Coronary artery (tissue), 2 donors: ENCODE measurements at regions not wholly inside any gene's neighbourhood (a gene's known extent, or its start where the extent isn't known, plus 50 kb on each side); places are given as distances from the start of the nearest gene placed in this dataset.
"Not testable (repeated sequence)": the region's sequence is repeated elsewhere in the genome, so short reads cannot be mapped to it uniquely, and the experiment has no call there.

Source experiments
- DNase-seq: peaks from one replicate; pipeline ENCODE4 v3.0.0-alpha.2; 2017; ENCODE audit warnings: low spot score
- H3K27ac ChIP-seq, 2 donors: fragments of 200-600 bp; sonication (generic); one replicate each; pipeline ENCODE4 v1.5.1; 2016 to 2019
- H3K4me3 ChIP-seq: fragments of 200-600 bp; sonication (generic); 2 replicates; pipeline ENCODE4 v1.5.1; 2016; ENCODE audit warnings: mild to moderate bottlenecking, moderate library complexity
- TF ChIP-seq, protein P1 (sequence below): fragments of 200-600 bp; sonication (generic); IDR thresholded peaks from one replicate; pipeline ENCODE4 v1.5.1; 2019; ENCODE audit warnings: antibody characterized with exemption

DNA sequence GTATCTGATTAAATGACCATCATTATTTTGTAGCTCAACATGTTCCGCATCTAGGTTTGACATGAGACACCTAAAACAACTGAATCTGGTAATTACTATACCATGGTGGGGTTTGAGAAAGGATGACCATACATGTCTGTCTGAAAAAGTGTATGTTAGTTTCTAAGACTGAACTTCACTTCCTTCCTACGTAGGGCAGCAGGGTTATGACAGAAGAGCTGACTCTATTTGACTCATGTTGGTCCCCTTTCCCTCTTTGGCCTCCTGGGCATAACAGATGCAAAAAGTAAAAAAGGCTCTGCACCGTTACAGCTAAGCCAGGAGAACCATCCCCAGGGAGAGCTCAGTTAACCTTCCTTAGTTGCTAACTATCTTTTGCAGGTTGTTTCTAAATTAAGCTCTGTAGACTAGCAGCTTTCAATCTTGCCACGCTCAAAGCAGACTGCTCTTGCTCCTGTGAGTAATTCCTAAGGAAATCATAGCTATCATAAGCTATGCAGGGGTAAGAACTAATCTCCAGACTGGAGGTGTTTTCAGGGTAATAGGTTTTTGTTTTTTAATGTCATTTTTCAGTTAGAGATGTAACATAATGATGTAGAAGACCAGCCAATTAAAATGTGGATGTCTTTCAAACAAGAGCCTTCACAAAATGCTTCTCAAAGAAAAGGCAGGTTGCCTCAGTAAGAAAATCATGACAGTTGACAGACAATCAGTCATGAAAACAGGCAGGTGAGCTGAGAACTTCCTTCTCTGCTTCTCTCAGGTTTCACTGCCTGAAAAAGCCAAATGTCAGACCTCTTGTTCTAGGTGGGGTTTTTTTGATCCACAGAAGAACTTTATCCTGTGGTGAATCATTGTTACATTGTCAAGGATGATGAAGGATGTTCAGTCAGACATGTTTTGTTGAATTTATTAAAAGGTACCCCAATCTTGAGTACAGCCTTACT lies 66.9 kb upstream of the DAPP1 start:
- H3K27ac ChIP-seq = no peak overlapping the region
- H3K4me3 ChIP-seq = no peak overlapping the region
- TF ChIP-seq, protein P1, sequence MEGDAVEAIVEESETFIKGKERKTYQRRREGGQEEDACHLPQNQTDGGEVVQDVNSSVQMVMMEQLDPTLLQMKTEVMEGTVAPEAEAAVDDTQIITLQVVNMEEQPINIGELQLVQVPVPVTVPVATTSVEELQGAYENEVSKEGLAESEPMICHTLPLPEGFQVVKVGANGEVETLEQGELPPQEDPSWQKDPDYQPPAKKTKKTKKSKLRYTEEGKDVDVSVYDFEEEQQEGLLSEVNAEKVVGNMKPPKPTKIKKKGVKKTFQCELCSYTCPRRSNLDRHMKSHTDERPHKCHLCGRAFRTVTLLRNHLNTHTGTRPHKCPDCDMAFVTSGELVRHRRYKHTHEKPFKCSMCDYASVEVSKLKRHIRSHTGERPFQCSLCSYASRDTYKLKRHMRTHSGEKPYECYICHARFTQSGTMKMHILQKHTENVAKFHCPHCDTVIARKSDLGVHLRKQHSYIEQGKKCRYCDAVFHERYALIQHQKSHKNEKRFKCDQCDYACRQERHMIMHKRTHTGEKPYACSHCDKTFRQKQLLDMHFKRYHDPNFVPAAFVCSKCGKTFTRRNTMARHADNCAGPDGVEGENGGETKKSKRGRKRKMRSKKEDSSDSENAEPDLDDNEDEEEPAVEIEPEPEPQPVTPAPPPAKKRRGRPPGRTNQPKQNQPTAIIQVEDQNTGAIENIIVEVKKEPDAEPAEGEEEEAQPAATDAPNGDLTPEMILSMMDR = no peak
- no peak for DNase-seq

DNA sequence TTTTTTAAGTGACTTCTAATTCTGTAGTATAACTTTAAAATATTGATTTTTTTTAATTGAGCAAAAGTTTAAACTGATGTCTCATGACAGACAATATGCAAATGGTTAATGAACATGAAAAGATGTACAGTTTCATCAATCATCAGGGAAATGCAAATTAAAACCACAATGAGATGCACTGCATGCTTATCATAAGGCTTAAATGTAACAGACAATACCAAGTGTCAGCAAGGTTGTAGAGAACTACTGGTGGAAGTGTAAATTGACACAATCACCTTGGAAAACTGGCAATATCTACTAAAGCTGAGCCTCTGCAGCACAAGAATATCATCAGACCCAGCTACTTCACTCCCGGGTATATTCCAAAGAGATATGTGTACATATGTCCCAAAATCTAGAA lies 70.2 kb upstream of the DAPP1 start:
- Histone ChIP-seq H3K4me3 (no peak overlapping the region), H3K27ac (no peak overlapping the region)
- TF ChIP-seq, protein P1 = no peak
- no peak for DNase-seq

DNA sequence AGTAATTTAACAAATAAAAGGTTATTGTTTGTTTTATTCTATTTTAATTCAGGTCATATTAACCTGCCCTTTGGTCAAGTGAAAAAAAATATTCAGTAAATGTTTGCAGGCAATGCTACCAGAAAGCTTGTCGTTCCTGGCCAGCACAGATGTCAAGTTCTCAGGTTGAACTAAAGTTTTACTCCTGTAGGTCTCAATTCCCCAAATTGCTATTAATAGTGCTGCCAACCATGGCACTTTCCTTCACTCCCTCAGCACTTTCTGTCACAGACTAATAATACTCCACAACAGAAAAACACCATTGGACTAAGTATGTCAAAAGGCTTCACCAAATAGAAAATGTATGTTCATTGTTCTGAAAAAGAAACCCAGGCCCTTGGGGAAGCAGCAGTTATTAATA lies 79.2 kb upstream of the C4orf54 start:
- Histone ChIP-seq H3K27ac (no peak overlapping the region), H3K4me3 (no peak overlapping the region)
- DNase-seq = no peak
- TF ChIP-seq, protein P1 = no peak

DNA sequence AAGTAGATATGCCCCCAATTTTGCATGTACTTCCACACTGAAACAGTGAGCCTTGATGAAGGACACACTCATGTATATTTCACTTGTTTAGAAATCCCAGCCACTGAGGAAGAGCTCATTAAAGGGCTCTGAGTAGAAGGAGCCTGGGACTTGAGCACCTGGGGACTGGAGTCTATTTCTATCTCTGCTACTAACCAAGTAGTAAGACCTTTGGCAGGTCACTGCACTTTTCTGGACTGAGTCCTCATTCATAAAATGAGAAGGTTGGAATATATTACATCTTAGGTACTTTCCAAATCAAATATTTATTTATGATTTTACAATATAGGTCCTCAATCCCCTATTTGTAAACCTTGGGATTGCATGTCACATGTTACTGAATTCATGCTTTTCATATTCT lies 78.2 kb upstream of the C4orf54 start:
- Histone ChIP-seq H3K27ac (no peak overlapping the region), H3K4me3 (no peak overlapping the region)
- TF ChIP-seq, protein P1 = no peak
- DNase-seq = no peak

DNA sequence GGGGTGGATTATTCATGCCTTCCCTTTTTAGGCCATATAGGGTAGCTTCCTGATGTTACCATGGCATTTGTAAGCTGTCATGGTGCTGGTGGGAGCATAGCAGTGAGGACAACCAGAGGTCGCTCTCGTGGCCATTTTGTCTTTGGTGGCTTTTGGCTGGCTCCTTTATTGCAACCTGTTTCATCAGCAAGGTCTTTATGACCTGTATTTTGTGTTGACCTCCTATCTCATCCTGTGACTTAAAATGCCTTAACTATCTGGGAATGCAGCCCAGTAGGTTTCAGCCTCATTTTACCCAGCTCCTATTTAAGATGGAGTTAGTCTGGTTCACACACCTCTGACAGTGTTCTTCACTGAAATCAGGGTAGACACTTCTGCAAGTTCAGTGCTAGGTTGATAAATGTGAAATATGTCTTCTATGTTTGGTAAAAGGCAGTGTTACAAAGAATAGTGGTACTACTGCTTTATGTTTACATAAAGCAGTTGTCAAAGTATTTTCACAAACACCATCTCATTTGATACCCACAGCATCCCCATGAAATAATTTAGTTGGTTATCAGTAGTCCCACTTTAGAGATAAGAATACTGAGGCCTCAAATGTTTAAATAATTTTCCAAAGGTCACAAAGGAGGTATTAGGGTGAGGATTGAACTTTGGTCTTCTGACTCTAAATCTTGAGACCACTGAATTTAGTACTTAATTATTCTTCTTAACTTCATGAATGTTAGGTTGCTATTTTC lies 77.1 kb upstream of the C4orf54 start:
- TF ChIP-seq, protein P1 = no peak
- no peak for DNase-seq
- H3K27ac ChIP-seq = no peak overlapping the region
- no peak overlapping the region for H3K4me3 ChIP-seq

DNA sequence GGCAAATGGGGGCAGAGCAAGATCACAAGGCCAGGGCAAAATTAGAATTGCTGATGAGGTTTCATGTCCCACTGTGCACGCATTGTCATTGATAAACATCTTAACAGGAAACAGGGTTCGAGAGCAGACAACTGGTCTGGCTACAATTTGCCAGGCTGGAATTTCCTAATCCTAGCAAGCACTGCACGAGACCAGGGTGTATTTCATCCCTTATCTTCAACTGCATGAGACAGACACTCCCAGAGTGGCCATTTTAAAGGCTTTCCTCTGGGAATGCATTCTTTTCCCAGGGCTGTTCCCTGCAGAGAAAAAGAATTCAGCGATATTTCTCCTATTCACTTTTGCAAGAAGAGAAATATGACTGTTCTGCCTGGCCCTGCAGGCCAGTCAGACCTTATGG lies 75.8 kb upstream of the C4orf54 start:
- DNase-seq, H3K27ac ChIP-seq, H3K4me3 ChIP-seq: not testable (repeated sequence)

DNA sequence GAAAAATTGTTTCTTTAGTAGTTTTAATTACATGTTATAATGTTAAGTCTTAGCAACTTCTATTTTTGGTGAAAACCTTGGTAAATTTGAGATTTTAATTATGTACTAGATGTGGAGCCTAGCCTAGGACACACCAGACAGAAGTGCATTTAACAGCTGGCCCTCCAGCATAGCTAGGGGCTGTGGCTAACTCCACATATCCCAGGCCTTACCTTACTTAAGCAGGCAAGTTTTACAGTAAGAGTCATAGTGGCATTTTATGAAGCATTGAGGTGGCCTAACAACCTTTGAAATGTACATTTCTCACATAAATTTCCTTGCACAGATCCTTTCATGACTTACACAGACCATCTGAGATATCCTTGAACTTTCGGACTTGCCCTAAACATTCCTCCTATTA lies 71.6 kb upstream of the C4orf54 start:
- TF ChIP-seq, protein P1 = no peak
- no peak for DNase-seq
- no peak overlapping the region for H3K27ac ChIP-seq
- no peak overlapping the region for H3K4me3 ChIP-seq
